ENCODE measurements at regions not wholly inside any gene's neighbourhood (a gene's known extent, or its start where the extent isn't known, plus 50 kb on each side); places are given as distances from the start of the nearest gene placed in this dataset.

DNA sequence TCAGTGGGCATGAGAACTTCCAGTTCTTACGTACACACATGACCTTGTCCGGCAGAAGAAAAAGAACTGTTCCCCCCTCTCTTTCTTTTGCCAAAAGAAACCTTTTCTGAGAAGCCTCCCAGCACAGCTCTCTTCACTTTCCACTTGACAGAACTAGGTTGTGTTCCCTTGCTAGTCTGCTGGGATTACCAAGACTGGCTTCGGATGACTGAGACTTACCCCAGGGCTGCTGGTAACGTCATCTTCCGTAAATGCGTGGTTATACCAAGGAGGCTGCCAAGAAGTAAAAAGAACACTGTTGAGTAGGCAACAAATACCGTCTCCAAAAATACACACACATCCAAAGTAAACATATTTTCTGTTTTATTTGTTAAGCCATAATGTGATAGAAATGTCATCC, 908.2 kb downstream of the EFNB2 start (continued):
- TF ChIP-seq GTF2F1 (IDR thresholded peaks at IDR 0.05; ENCODE audit: borderline replicate concordance, low read depth, low read length) (no peak), ASH2L (IDR thresholded peaks at IDR 0.05; ENCODE audit: low read length) (no peak), POU5F1 (IDR thresholded peaks at IDR 0.05; ENCODE audit: low read depth, low read length) (no peak)
